ENCODE measurements at regions not wholly inside any gene's neighbourhood (a gene's known extent, or its start where the extent isn't known, plus 50 kb on each side); places are given as distances from the start of the nearest gene placed in this dataset.

GRCh38 chrX:816411-816810, 185.8 kb downstream of the SHOX start:
- no peaks in the 10 kb centered on the region for H3K27me3 ChIP-seq (ENCODE audit: control insufficient read depth, insufficient read depth, low read length)
- H3K4me1 ChIP-seq (ENCODE audit: control insufficient read depth, insufficient read depth, low read length): no peaks in the 10 kb centered on the region
- H3K4me3 ChIP-seq (ENCODE audit: low read depth, low read length): no peak overlapping the region

GRCh38 chrX:810186-810585, 179.6 kb downstream of the SHOX start:
- Histone ChIP-seq H3K9me3 (ENCODE audit: control insufficient read depth, insufficient read depth, low read depth, low read length) (no peaks in the 10 kb centered on the region), H3K4me1 (ENCODE audit: control insufficient read depth, insufficient read depth, low read length) (0 out of 2 replicates have a peak, but pooled peaks cover 6% of the 10 kb centered on the region), H3K27me3 (ENCODE audit: control insufficient read depth, insufficient read depth, low read length) (no peaks in the 10 kb centered on the region), H3K27ac (ENCODE audit: low read depth, low read length) (no peak overlapping the region), H3K36me3 (ENCODE audit: control insufficient read depth, insufficient read depth, low read length) (no peaks in the 10 kb centered on the region), H3K4me3 (ENCODE audit: low read depth, low read length) (no peak overlapping the region), H3K9ac (ENCODE audit: low read length) (no peak overlapping the region)

More at GRCh38 chrX:816411-816810, 185.8 kb downstream of the SHOX start:
- H3K27ac ChIP-seq (ENCODE audit: low read depth, low read length): no peak overlapping the region
- peaks cover 6% of the 10 kb centered on the region for H3K9me3 ChIP-seq (ENCODE audit: control insufficient read depth, insufficient read depth, low read depth, low read length)
- no peaks in the 10 kb centered on the region for H3K36me3 ChIP-seq (ENCODE audit: control insufficient read depth, insufficient read depth, low read length)
- H3K9ac ChIP-seq (ENCODE audit: low read length): no peak overlapping the region

GRCh38 chrX:809081-809480, 178.5 kb downstream of the SHOX start:
- H3K27me3 ChIP-seq (ENCODE audit: control insufficient read depth, insufficient read depth, low read length): no peaks in the 10 kb centered on the region
- no peak overlapping the region for H3K27ac ChIP-seq (ENCODE audit: low read depth, low read length)
- H3K36me3 ChIP-seq (ENCODE audit: control insufficient read depth, insufficient read depth, low read length): no peaks in the 10 kb centered on the region
- no peak overlapping the region for H3K4me3 ChIP-seq (ENCODE audit: low read depth, low read length)
- 0 out of 2 replicates have a peak, but pooled peaks cover 6% of the 10 kb centered on the region for H3K4me1 ChIP-seq (ENCODE audit: control insufficient read depth, insufficient read depth, low read length)
- H3K9ac ChIP-seq (ENCODE audit: low read length): no peak overlapping the region
- H3K9me3 ChIP-seq (ENCODE audit: control insufficient read depth, insufficient read depth, low read depth, low read length): no peaks in the 10 kb centered on the region

GRCh38 chrX:806586-806985, 176.0 kb downstream of the SHOX start:
- no peak overlapping the region for H3K9ac ChIP-seq (ENCODE audit: low read length)
- no peak overlapping the region for H3K4me3 ChIP-seq (ENCODE audit: low read depth, low read length)
- no peak overlapping the region for H3K27ac ChIP-seq (ENCODE audit: low read depth, low read length)
- H3K9me3 ChIP-seq (ENCODE audit: control insufficient read depth, insufficient read depth, low read depth, low read length): no peaks in the 10 kb centered on the region
- 0 out of 2 replicates have a peak, but pooled peaks cover 6% of the 10 kb centered on the region for H3K4me1 ChIP-seq (ENCODE audit: control insufficient read depth, insufficient read depth, low read length)
- H3K27me3 ChIP-seq (ENCODE audit: control insufficient read depth, insufficient read depth, low read length): no peaks in the 10 kb centered on the region
- no peaks in the 10 kb centered on the region for H3K36me3 ChIP-seq (ENCODE audit: control insufficient read depth, insufficient read depth, low read length)

- H3K9ac ChIP-seq (ENCODE audit: low read length): no peak overlapping the region
- H3K27ac ChIP-seq (ENCODE audit: low read depth, low read length): no peak overlapping the region
- no peaks in the 10 kb centered on the region for H3K36me3 ChIP-seq (ENCODE audit: control insufficient read depth, insufficient read depth, low read length)
- H3K4me1 ChIP-seq (ENCODE audit: control insufficient read depth, insufficient read depth, low read length): 0 out of 2 replicates have a peak, but pooled peaks cover 6% of the 10 kb centered on the region
- no peaks in the 10 kb centered on the region for H3K9me3 ChIP-seq (ENCODE audit: control insufficient read depth, insufficient read depth, low read depth, low read length)
- no peak overlapping the region for H3K4me3 ChIP-seq (ENCODE audit: low read depth, low read length)
- no peaks in the 10 kb centered on the region for H3K27me3 ChIP-seq (ENCODE audit: control insufficient read depth, insufficient read depth, low read length)
Observed at GRCh38 chrX:805988-806387, 175.4 kb downstream of the SHOX start.

- no peaks in the 10 kb centered on the region for H3K9me3 ChIP-seq (ENCODE audit: control insufficient read depth, insufficient read depth, low read depth, low read length)
- H3K4me3 ChIP-seq (ENCODE audit: low read depth, low read length): no peak overlapping the region
- no peak overlapping the region for H3K9ac ChIP-seq (ENCODE audit: low read length)
- 0 out of 2 replicates have a peak, but pooled peaks cover 6% of the 10 kb centered on the region for H3K4me1 ChIP-seq (ENCODE audit: control insufficient read depth, insufficient read depth, low read length)
- H3K27me3 ChIP-seq (ENCODE audit: control insufficient read depth, insufficient read depth, low read length): no peaks in the 10 kb centered on the region
- H3K27ac ChIP-seq (ENCODE audit: low read depth, low read length): no peak overlapping the region
- no peaks in the 10 kb centered on the region for H3K36me3 ChIP-seq (ENCODE audit: control insufficient read depth, insufficient read depth, low read length)
Observed at GRCh38 chrX:805103-805670, 174.6 kb downstream of the SHOX start.

- Histone ChIP-seq H3K4me1 (ENCODE audit: control insufficient read depth, insufficient read depth, low read length) (0 out of 2 replicates have a peak, but pooled peaks cover 6% of the 10 kb centered on the region), H3K9me3 (ENCODE audit: control insufficient read depth, insufficient read depth, low read depth, low read length) (no peaks in the 10 kb centered on the region), H3K36me3 (ENCODE audit: control insufficient read depth, insufficient read depth, low read length) (no peaks in the 10 kb centered on the region), H3K4me3 (ENCODE audit: low read depth, low read length) (no peak overlapping the region), H3K9ac (ENCODE audit: low read length) (no peak overlapping the region), H3K27me3 (ENCODE audit: control insufficient read depth, insufficient read depth, low read length) (no peaks in the 10 kb centered on the region), H3K27ac (ENCODE audit: low read depth, low read length) (no peak overlapping the region)
Observed at GRCh38 chrX:802846-803245, 172.3 kb downstream of the SHOX start.

- Histone ChIP-seq H3K9me3 (ENCODE audit: control insufficient read depth, insufficient read depth, low read depth, low read length) (no peaks in the 10 kb centered on the region), H3K4me1 (ENCODE audit: control insufficient read depth, insufficient read depth, low read length) (no peaks in the 10 kb centered on the region), H3K4me3 (ENCODE audit: low read depth, low read length) (no peak overlapping the region), H3K27me3 (ENCODE audit: control insufficient read depth, insufficient read depth, low read length) (no peaks in the 10 kb centered on the region), H3K27ac (ENCODE audit: low read depth, low read length) (no peak overlapping the region), H3K36me3 (ENCODE audit: control insufficient read depth, insufficient read depth, low read length) (no peaks in the 10 kb centered on the region), H3K9ac (ENCODE audit: low read length) (no peak overlapping the region)
Observed at GRCh38 chrX:799808-800207, 169.2 kb downstream of the SHOX start.

- Histone ChIP-seq H3K27ac (ENCODE audit: low read depth, low read length) (no peak overlapping the region), H3K27me3 (ENCODE audit: control insufficient read depth, insufficient read depth, low read length) (peaks cover 13% of the 10 kb centered on the region; the same call in 1 of the 2 replicates), H3K36me3 (ENCODE audit: control insufficient read depth, insufficient read depth, low read length) (no peaks in the 10 kb centered on the region), H3K4me1 (ENCODE audit: control insufficient read depth, insufficient read depth, low read length) (peaks cover 19% of the 10 kb centered on the region), H3K4me3 (ENCODE audit: low read depth, low read length) (no peak overlapping the region), H3K9ac (ENCODE audit: low read length) (no peak overlapping the region), H3K9me3 (ENCODE audit: control insufficient read depth, insufficient read depth, low read depth, low read length) (no peaks in the 10 kb centered on the region)
Observed at GRCh38 chrX:794311-794710, 163.7 kb downstream of the SHOX start.

GRCh38 chrX:793216-793770, 162.7 kb downstream of the SHOX start:
- H3K27ac ChIP-seq (ENCODE audit: low read depth, low read length): no peak overlapping the region
- H3K9ac ChIP-seq (ENCODE audit: low read length): no peak overlapping the region

GRCh38 chrX:791479-792034, 161.0 kb downstream of the SHOX start:
- Histone ChIP-seq H3K4me1 (ENCODE audit: control insufficient read depth, insufficient read depth, low read length) (peaks cover 27% of the 10 kb centered on the region), H3K27me3 (ENCODE audit: control insufficient read depth, insufficient read depth, low read length) (peaks cover 13% of the 10 kb centered on the region; the same call in 1 of the 2 replicates), H3K27ac (ENCODE audit: low read depth, low read length) (peak overlapping the region; percentile 54; the same call in 1 of the 2 replicates), H3K9me3 (ENCODE audit: control insufficient read depth, insufficient read depth, low read depth, low read length) (no peaks in the 10 kb centered on the region), H3K36me3 (ENCODE audit: control insufficient read depth, insufficient read depth, low read length) (no peaks in the 10 kb centered on the region), H3K4me3 (ENCODE audit: low read depth, low read length) (peak overlapping the region; percentile 13; the same call in 1 of the 2 replicates), H3K9ac (ENCODE audit: low read length) (peak overlapping the region; percentile 18)

More at GRCh38 chrX:793216-793770, 162.7 kb downstream of the SHOX start:
- Histone ChIP-seq H3K36me3 (ENCODE audit: control insufficient read depth, insufficient read depth, low read length) (no peaks in the 10 kb centered on the region), H3K4me3 (ENCODE audit: low read depth, low read length) (no peak overlapping the region), H3K4me1 (ENCODE audit: control insufficient read depth, insufficient read depth, low read length) (peaks cover 27% of the 10 kb centered on the region), H3K9me3 (ENCODE audit: control insufficient read depth, insufficient read depth, low read depth, low read length) (no peaks in the 10 kb centered on the region), H3K27me3 (ENCODE audit: control insufficient read depth, insufficient read depth, low read length) (peaks cover 13% of the 10 kb centered on the region; the same call in 1 of the 2 replicates)
